ENCODE measurements at regions not wholly inside any gene's neighbourhood (a gene's known extent, or its start where the extent isn't known, plus 50 kb on each side); places are given as distances from the start of the nearest gene placed in this dataset.

- peak; percentile 24 for DNase-seq (ENCODE audit: low read depth, low spot score)
Measured at GRCh38 chr12:38138225-38139221, 178.1 kb upstream of the ALG10B start.

GRCh38 chr12:38139456-38139855 is 177.1 kb upstream of the ALG10B start:
- DNase-seq (ENCODE audit: low read depth, low spot score): no peak

GRCh38 chr12:38141239-38141638 is 175.3 kb upstream of the ALG10B start:
- DNase-seq (ENCODE audit: low read depth, low spot score): no peak

- DNase-seq (ENCODE audit: low read depth, low spot score): no peak
Measured at GRCh38 chr12:38141861-38142260, 174.7 kb upstream of the ALG10B start.

- no peak for DNase-seq (ENCODE audit: low read depth, low spot score)
Measured at GRCh38 chr12:38142974-38143373, 173.6 kb upstream of the ALG10B start.

GRCh38 chr12:38144049-38144448 is 172.5 kb upstream of the ALG10B start:
- DNase-seq (ENCODE audit: low read depth, low spot score): no peak

GRCh38 chr12:38144601-38145436 is 171.8 kb upstream of the ALG10B start:
- DNase-seq (ENCODE audit: low read depth, low spot score): no peak

GRCh38 chr12:38149395-38150073 is 167.0 kb upstream of the ALG10B start:
- DNase-seq (ENCODE audit: low read depth, low spot score): no peak

GRCh38 chr12:38151991-38152700 is 164.4 kb upstream of the ALG10B start:
- no peak for DNase-seq (ENCODE audit: low read depth, low spot score)

GRCh38 chr12:38152816-38153736 is 163.5 kb upstream of the ALG10B start:
- DNase-seq (ENCODE audit: low read depth, low spot score): no peak

GRCh38 chr12:38153737-38154061 is 162.9 kb upstream of the ALG10B start:
- DNase-seq (ENCODE audit: low read depth, low spot score): no peak

GRCh38 chr12:38154096-38155019 is 162.2 kb upstream of the ALG10B start:
- no peak for DNase-seq (ENCODE audit: low read depth, low spot score)

GRCh38 chr12:38155020-38155395 is 161.6 kb upstream of the ALG10B start:
- no peak for DNase-seq (ENCODE audit: low read depth, low spot score)

GRCh38 chr12:38155526-38156496 is 160.8 kb upstream of the ALG10B start:
- no peak for DNase-seq (ENCODE audit: low read depth, low spot score)

GRCh38 chr12:38156497-38157245 is 159.9 kb upstream of the ALG10B start:
- DNase-seq (ENCODE audit: low read depth, low spot score): no peak

- no peak for DNase-seq (ENCODE audit: low read depth, low spot score)
Measured at GRCh38 chr12:38157274-38157932, 159.2 kb upstream of the ALG10B start.
